Stomach (tissue), 8 donors: ENCODE measurements at regions not wholly inside any gene's neighbourhood (a gene's known extent, or its start where the extent isn't known, plus 50 kb on each side); places are given as distances from the start of the nearest gene placed in this dataset.
A peak's percentile ranks its signal among the peaks of the same experiment; 100 is the strongest.
"Not testable (repeated sequence)": the region's sequence is repeated elsewhere in the genome, so short reads cannot be mapped to it uniquely, and the experiment has no call there.

Experiments
- DNase-seq, 2 donors: peaks; one replicate each; pipeline versions ENCODE4 v3.0.0 to v3.0.0-alpha.2; 2013 to 2019
- H3K27ac ChIP-seq, 5 donors: fragments of 200-600 bp in 4 of 5; sonication (generic) in 4 of 5; one replicate each; pipeline ENCODE4 v1.5.1; 2013 to 2019; ENCODE audit warnings: mild to moderate bottlenecking in 1 of 5, moderate library complexity in 1 of 5
- H3K27me3 ChIP-seq, 3 donors: fragments of 200-600 bp; sonication (generic); one replicate each; pipeline ENCODE4 v1.5.1; 2017 to 2019; ENCODE audit warnings: mixed run types in 1 of 3
- H3K36me3 ChIP-seq, 4 donors: fragments of 200-600 bp; sonication (generic); 1 replicate in 3 of 4; 2 replicates in 1 of 4; pipeline ENCODE4 v1.5.1; 2016 to 2019
- H3K4me1 ChIP-seq, 4 donors: fragments of 200-600 bp; sonication (generic); one replicate each; pipeline ENCODE4 v1.5.1; 2016 to 2019
- H3K4me3 ChIP-seq, 4 donors: fragments of 200-600 bp; sonication (generic) in 3 of 4; one replicate each; pipeline ENCODE4 v1.5.1; 2016 to 2019; ENCODE audit warnings: mild to moderate bottlenecking in 1 of 4
- H3K9me3 ChIP-seq, 4 donors: fragments of 200-600 bp; sonication (generic); one replicate each; pipeline ENCODE4 v1.5.1; 2016 to 2019
- CTCF ChIP-seq, 7 experiments: fragments of 450-650 bp in 4 of 7; fragments of 200-600 bp in 3 of 7; sonication (generic) in 3 of 7; IDR thresholded peaks; one replicate each; pipeline ENCODE4 v1.5.1; 2016 to 2019; ENCODE audit warnings: antibody characterized with exemption in 7 of 7, control low read depth in 2 of 7, mild to moderate bottlenecking in 1 of 7
- EP300 ChIP-seq: sonication (generic); formaldehyde crosslinking; IDR thresholded peaks from one replicate; pipeline ENCODE4 v1.6.1; 2017; ENCODE audit warnings: antibody characterized with exemption
- POLR2A ChIP-seq, 4 donors: fragments of 450-650 bp; IDR thresholded peaks; one replicate each; pipeline ENCODE4 v1.6.1; 2016; ENCODE audit warnings: antibody characterized with exemption in 4 of 4, control low read depth in 2 of 4, mild to moderate bottlenecking in 1 of 4, moderate library complexity in 1 of 4
- POLR2AphosphoS5 ChIP-seq, 3 donors: sonication (generic); formaldehyde crosslinking; IDR thresholded peaks; one replicate each; pipeline ENCODE4 v1.6.1; 2016; ENCODE audit warnings: antibody characterized with exemption in 3 of 3
- WGBS, 5 donors: extraction: QIAGEN DNeasy Blood & Tissue Kit in 3 of 5; methylation state at CpG; one replicate each; pipeline versions ENCODE4 v1.1.5 to v1.1.7; 2013 to 2018; 5-methylcytosine and 5-hydroxymethylcytosine counted together
- intact Hi-C: fragments of 100-400 bp; cut with DNase I; formaldehyde crosslinking; loops from one replicate; pipeline ENCODE4 v1.15.1; 2023; ENCODE audit warnings: low total_unique reads
- donor health status: healthy with polysubstance abuse.
- donor health status: Bipolar disorder and iron deficiency.
- donor health status: healthy.

GRCh38 chr1:143574891-143575520, 396.8 kb downstream of the FAM72C start:
- no peaks in the 10 kb centered on the region for H3K27me3 ChIP-seq
- H3K4me1 ChIP-seq: no peaks in the 10 kb centered on the region
- intact Hi-C loops: no loop called here
- no peak for DNase-seq
- no peak overlapping the region for H3K27ac ChIP-seq
- WGBS, 5 donors: 91 to 100% (median 92%) methylated on average over 3 to 33 of the region's 33 CpGs
- H3K36me3 ChIP-seq: no peaks in the 10 kb centered on the region
- H3K9me3 ChIP-seq: peaks cover 0 to 19% (median 0%) of the 10 kb centered on the region in 4 donors
- H3K4me3 ChIP-seq: no peak overlapping the region
- TF ChIP-seq EP300 (no peak), POLR2AphosphoS5 (IDR thresholded peaks at IDR 0.05) (no peak), POLR2A (IDR thresholded peaks at IDR 0.05) (no peak), CTCF (IDR thresholded peaks at IDR 0.05) (no peak)

- H3K4me3 ChIP-seq, H3K27me3 ChIP-seq, DNase-seq, H3K4me1 ChIP-seq, intact Hi-C loops, H3K36me3 ChIP-seq, H3K27ac ChIP-seq: not testable (repeated sequence)
- 60 to 70% (median 64%) methylated on average over 4 to 5 of the region's 5 CpGs for WGBS, 5 donors
- peaks cover 0 to 19% (median 0%) of the 10 kb centered on the region in 4 donors for H3K9me3 ChIP-seq
These were observed 399.1 kb downstream of the FAM72C start for GRCh38 chr1:143572661-143573060.

- H3K4me3 ChIP-seq, H3K27ac ChIP-seq, H3K9me3 ChIP-seq, intact Hi-C loops, H3K36me3 ChIP-seq, H3K4me1 ChIP-seq, H3K27me3 ChIP-seq, DNase-seq: not testable (repeated sequence)
- WGBS, 5 donors: 54 to 69% (median 62%) methylated on average over 9 to 20 of the region's 20 CpGs
These were observed 408.0 kb downstream of the FAM72C start for GRCh38 chr1:143563761-143564160.

GRCh38 chr1:143553627-143554026, 418.2 kb downstream of the FAM72C start:
- no peak overlapping the region for H3K27ac ChIP-seq
- H3K4me3 ChIP-seq: no peak overlapping the region
- TF ChIP-seq POLR2AphosphoS5 (IDR thresholded peaks at IDR 0.05) (no peak), CTCF (IDR thresholded peaks at IDR 0.05) (no peak), EP300 (no peak), POLR2A (IDR thresholded peaks at IDR 0.05) (no peak)
- H3K36me3 ChIP-seq: no peaks in the 10 kb centered on the region
- H3K27me3 ChIP-seq: no peaks in the 10 kb centered on the region
- intact Hi-C loops: no loop called here
- no peaks in the 10 kb centered on the region for H3K9me3 ChIP-seq
- no peaks in the 10 kb centered on the region for H3K4me1 ChIP-seq
- WGBS, 5 donors: 70 to 77% (median 71%) methylated on average over 4 of the region's 4 CpGs
- DNase-seq: no peak

- H3K27ac ChIP-seq, H3K27me3 ChIP-seq, H3K9me3 ChIP-seq, intact Hi-C loops, H3K4me3 ChIP-seq, DNase-seq, H3K4me1 ChIP-seq, H3K36me3 ChIP-seq: not testable (repeated sequence)
These were observed 467.1 kb downstream of the FAM72C start for GRCh38 chr1:143504703-143505102.

GRCh38 chr1:143504080-143504479, 467.7 kb downstream of the FAM72C start:
- H3K36me3 ChIP-seq, H3K4me1 ChIP-seq, DNase-seq, H3K27ac ChIP-seq, intact Hi-C loops, H3K27me3 ChIP-seq, H3K9me3 ChIP-seq, H3K4me3 ChIP-seq: not testable (repeated sequence)
- WGBS, 5 donors: no CpG with 5 or more reads among the region's 2 CpGs

- H3K9me3 ChIP-seq, DNase-seq, H3K36me3 ChIP-seq, H3K4me3 ChIP-seq, H3K4me1 ChIP-seq, H3K27me3 ChIP-seq, H3K27ac ChIP-seq, intact Hi-C loops: not testable (repeated sequence)
- 67 to 79% (median 71%) methylated on average over 1 to 2 of the region's 2 CpGs for WGBS, 5 donors
These were observed 468.7 kb downstream of the FAM72C start for GRCh38 chr1:143503048-143503447.

GRCh38 chr1:143502038-143502437, 469.7 kb downstream of the FAM72C start:
- intact Hi-C loops, H3K27ac ChIP-seq, H3K9me3 ChIP-seq, H3K36me3 ChIP-seq, DNase-seq, H3K4me3 ChIP-seq: not testable (repeated sequence)
- Histone ChIP-seq H3K4me1 (peaks cover 0 to 15% (median 9%) of the 10 kb centered on the region in 4 donors), H3K27me3 (peaks cover 0 to 15% (median 13%) of the 10 kb centered on the region in 3 donors)
- WGBS, 5 donors: 65 to 79% (median 73%) methylated on average over 3 to 4 of the region's 4 CpGs

GRCh38 chr1:143498059-143498749, 473.6 kb downstream of the FAM72C start:
- intact Hi-C loops: not testable (repeated sequence)

More at GRCh38 chr1:143498059-143498749, 473.6 kb downstream of the FAM72C start:
- H3K9me3 ChIP-seq, H3K27ac ChIP-seq, H3K36me3 ChIP-seq: not testable (repeated sequence)
- peak overlapping the region; percentile 30 to 55 (median 38) for H3K4me3 ChIP-seq
- peaks cover 0 to 18% (median 11%) of the 10 kb centered on the region in 4 donors for H3K4me1 ChIP-seq
- WGBS, 5 donors: 1 to 28% (median 2%) methylated on average over 35 to 72 of the region's 85 CpGs
- peaks cover 0 to 21% (median 15%) of the 10 kb centered on the region in 3 donors for H3K27me3 ChIP-seq
- DNase-seq: peak; percentile 0 to 18
